T-helper 1 cell treated with Interleukin-12 subunit alpha and Interleukin-12 subunit beta and Interleukin-4 antibody, amounts not matched to agents 30 ng/mL and 1 ng/mL, for 36 hours (primary cell): ENCODE measurements at regions not wholly inside any gene's neighbourhood (a gene's known extent, or its start where the extent isn't known, plus 50 kb on each side); places are given as distances from the start of the nearest gene placed in this dataset.

Source experiments
- intact Hi-C: fragments of 100-400 bp; cut with micrococcal nuclease; formaldehyde crosslinking; loops from one replicate; pipeline ENCODE4 v1.15.1; 2024

GRCh38 chr4:85250852-85251251 is 224.1 kb upstream of the ARHGAP24 start:
- intact Hi-C loops = no loop called here

GRCh38 chr4:85257817-85258370 is 217.1 kb upstream of the ARHGAP24 start:
- intact Hi-C loops = no loop called here

DNA sequence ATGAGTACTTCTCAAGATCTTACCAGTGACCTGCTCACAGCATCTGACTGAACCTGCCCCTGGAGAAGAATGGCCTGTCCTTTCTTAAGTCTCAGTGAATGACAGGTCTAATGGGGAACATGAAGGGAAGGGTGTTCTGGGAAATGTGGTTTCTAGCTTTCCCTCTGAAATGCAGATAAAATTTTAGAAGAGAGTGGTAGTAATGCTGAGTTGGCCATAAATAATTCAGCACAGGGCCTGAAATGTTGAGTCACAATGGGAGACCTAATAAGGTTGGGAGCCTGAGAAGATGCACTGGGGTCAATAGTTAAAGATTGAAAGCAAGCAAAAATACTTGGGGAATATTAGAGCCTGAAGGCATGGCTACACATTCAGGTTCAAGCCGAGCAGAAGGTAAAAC is 214.9 kb upstream of the ARHGAP24 start:
- intact Hi-C loops = no loop called here

DNA sequence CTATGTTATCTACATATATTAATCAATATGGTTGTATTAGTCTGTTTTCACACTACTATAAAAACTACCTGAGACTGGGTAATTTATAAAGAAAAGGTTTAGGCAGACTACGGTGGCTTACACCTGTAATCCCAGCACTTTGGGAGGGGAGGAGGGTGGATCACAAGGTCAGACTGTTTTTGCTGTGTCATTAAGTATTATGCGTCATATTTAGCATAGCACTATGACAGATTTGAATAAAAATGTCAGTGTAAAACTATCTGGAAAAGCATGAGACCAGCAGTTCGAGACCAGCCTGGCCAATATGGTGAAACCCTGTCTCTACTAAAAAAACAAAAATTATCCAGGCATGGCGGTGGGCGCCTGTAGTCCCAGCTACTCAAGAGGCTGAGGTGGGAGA is 209.7 kb upstream of the ARHGAP24 start:
- intact Hi-C loops = no loop called here

GRCh38 chr4:85268188-85268587 is 206.8 kb upstream of the ARHGAP24 start:
- intact Hi-C loops = no loop called here

- intact Hi-C loops = no loop called here
Observed at GRCh38 chr4:85268961-85269360, 206.0 kb upstream of the ARHGAP24 start.

DNA sequence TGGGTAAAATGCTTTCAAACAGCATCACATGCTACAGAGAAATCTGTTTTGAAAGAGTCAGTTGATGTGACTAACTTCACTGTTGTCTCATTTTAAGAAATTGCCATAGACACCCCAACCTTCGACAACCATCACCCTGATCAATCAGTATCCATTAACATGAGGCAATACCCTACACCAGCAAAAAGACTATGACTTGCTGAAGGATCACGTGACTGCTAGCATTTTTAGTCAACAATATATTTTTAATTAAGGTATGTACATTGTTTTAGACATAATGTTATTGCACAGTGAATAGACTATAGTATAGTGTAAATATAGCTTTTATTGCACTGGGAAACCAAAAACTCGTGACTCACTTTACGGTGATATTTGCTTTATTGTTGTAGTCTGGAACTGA is 200.0 kb upstream of the ARHGAP24 start:
- intact Hi-C loops = no loop called here

GRCh38 chr4:85280963-85281362 is 194.0 kb upstream of the ARHGAP24 start:
- intact Hi-C loops = no loop called here

DNA sequence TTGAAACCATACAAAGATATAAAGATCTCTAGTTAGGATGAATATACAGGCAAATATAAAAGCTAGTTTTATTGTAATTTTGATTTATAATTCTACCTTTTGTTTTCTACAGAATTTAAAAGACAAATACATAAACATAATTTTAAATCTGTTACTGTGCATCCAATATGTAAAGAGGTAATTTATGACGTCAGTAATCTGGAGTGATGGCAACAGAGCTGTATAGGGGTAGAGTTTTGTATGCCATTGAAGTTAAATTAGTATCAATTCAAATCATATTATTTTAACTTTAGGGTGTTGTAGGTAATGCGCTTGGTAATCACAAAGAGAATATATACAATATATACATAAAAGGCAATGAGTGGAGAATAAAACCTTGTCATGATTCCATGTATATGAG is 183.7 kb upstream of the ARHGAP24 start:
- intact Hi-C loops = no loop called here

- intact Hi-C loops = no loop called here
Observed at GRCh38 chr4:85298037-85298436, 176.9 kb upstream of the ARHGAP24 start.

- intact Hi-C loops = no loop called here
Observed at GRCh38 chr4:85302193-85302736, 172.7 kb upstream of the ARHGAP24 start.

DNA sequence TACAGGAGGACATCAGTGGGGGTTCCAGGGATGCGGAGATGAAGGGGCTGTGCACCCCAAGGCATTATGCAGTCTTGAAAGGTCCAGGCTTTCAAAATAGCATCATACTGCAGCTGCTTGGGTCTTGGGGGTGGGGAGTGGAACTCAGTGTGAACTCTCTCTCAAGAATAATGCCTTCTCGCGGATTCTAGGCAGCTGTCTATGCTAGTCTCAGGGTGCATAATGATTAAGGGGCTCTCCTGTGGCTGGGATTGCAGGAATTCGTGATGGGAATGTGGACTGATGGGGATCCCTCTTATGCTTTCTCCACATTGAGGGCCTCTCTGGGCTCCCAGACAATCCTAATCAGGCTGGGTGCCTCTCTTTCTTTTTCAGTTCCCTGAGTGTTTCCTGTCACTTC is 172.2 kb upstream of the ARHGAP24 start:
- intact Hi-C loops = no loop called here

DNA sequence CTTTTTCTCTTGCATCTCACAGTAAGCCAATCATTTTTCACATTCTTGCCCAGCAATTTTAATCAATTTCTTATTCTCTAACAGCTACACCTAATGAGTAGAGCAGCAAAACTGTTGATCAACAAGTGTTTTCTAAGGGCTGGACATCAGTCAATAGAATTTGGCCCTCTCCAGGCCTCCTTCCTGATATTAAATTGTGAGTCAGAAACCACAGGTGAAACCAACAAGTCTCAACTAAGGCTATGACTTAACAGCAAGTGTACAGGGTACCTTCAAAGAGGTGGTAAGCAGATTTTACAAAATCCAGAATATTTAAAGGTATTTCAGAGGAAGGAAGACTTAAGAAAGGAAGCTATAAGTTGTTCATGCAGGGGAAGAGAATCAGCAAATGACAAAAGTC is 156.5 kb upstream of the ARHGAP24 start:
- intact Hi-C loops = no loop called here

DNA sequence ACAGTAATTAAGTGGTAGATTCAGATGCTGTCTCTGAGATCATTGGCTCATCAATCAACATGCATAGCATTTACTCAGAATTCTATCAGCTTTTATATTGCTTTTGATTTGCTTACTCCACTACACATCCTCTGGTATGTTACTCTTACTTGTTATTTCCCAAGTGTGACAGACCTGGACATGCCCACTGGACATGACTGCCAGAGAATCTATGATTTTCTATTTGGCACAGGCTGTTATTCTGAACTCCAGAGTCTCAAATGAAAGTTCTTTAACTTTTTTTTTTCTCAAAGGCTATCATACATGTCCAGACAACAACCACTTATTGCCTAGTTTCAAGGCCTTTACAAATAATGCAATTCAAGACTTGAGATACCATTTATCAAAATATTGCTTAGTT is 116.1 kb upstream of the ARHGAP24 start:
- intact Hi-C loops = no loop called here

- intact Hi-C loops = no loop called here
Observed at GRCh38 chr4:85362550-85362949, 112.4 kb upstream of the ARHGAP24 start.

- intact Hi-C loops = no loop called here
Observed at GRCh38 chr4:85367815-85368214, 107.1 kb upstream of the ARHGAP24 start.

DNA sequence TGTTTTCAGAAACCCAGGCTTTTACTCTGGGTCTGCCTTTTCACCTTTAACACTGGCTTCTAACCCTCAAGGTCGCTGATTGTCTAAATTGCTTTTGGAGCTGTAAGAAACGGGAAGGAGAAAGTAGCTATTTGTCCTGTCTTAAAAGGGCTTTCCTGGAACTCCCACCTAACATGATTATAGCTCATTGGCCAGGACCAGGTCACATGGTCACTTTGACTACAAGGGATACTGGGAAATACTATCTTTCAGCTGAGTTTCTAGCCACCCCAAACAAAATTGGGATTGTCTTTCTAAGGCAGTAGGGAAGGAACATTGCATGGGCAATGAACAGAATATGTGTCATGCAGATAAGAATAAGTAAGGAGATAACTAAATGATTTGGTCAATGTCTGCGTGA is 106.7 kb upstream of the ARHGAP24 start:
- intact Hi-C loops = no loop called here

GRCh38 chr4:85368932-85369331 is 106.0 kb upstream of the ARHGAP24 start:
- intact Hi-C loops = no loop called here

DNA sequence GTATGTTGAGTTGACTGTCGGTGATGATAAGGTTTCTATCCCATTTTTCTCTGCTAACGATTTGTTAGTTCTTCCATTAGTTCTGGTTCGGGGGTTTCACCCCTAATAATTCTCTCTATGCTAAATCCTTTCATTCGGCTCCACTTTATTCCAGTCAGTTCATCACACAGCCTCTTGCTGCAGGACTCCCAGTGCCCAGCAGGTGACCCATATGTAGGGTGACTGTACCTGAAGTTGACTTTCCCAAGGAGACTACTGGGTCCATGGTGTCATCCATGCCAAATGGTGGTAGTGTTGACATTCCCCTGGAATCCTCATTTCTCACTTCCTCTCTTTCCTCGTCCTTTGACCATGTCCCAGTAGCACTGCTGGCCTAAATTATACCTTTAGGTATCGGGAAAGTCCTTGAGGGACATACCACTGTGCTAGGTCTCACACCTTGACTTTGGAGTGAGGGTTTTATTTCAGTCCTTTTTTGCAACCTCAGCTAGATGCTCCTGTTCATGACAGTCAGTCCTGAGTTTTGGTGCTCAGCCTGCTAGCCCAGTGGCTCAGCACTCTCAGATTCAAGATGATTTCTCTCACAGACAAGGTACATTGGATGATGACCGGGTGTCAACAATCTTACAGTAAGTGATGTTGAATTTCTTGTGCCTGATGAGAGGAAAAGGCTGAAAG is 105.1 kb upstream of the ARHGAP24 start:
- intact Hi-C loops = no loop called here

- intact Hi-C loops = no loop called here
Observed at GRCh38 chr4:85370400-85371032, 104.4 kb upstream of the ARHGAP24 start.

DNA sequence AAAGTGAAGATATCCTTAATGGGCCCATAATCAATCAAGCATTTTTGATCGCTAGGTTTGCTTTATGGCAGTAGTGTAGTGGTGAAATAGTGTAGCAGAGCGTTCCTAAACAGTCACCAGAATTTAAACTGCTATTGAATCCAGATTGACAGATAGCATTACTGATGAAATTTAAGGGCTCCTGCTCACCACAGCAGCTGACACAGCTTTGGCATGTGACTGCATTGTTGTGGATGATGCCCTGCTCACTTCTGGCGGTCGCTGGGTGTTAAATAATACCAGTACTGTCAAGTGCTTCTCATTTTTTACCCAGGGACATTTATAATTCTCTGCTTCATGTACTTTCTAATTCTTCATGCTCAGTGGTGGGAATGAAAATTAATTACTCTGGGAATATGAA is 102.0 kb upstream of the ARHGAP24 start:
- intact Hi-C loops = no loop called here

- intact Hi-C loops = no loop called here
Observed at GRCh38 chr4:85376285-85376684, 98.7 kb upstream of the ARHGAP24 start.

- intact Hi-C loops = no loop called here
Observed at GRCh38 chr4:85381968-85382367, 93.0 kb upstream of the ARHGAP24 start.
